Omental fat pad (tissue), 3 donors: ENCODE measurements at regions not wholly inside any gene's neighbourhood (a gene's known extent, or its start where the extent isn't known, plus 50 kb on each side); places are given as distances from the start of the nearest gene placed in this dataset.

Experiments used
- ATAC-seq: fragments of 150-250 bp; one replicate; pipeline ENCODE4 v1.9.1; 2016; ENCODE audit warnings: mild to moderate bottlenecking, moderate library complexity; ENCODE audit not compliant: low FRiP score
- DNase-seq: peaks from one replicate; pipeline ENCODE4 v3.0.0-alpha.2; 2019; ENCODE audit warnings: low spot score
- CTCF ChIP-seq, 3 donors: fragments of 450-650 bp; IDR thresholded peaks; one replicate each; pipeline ENCODE4 v1.5.1; 2016 to 2017; ENCODE audit warnings: antibody characterized with exemption in 3 of 3, mild to moderate bottlenecking in 3 of 3, moderate library complexity in 2 of 3

GRCh38 chr13:53522034-53522433 is 493.4 kb downstream of the OLFM4 start:
- no peak for DNase-seq
- ATAC-seq, result no peak

GRCh38 chr13:53537586-53537985 is 509.0 kb downstream of the OLFM4 start:
- ATAC-seq (no peak), DNase-seq (no peak)
- TF ChIP-seq CTCF (IDR thresholded peaks at IDR 0.05), result no peak

More at GRCh38 chr13:53522034-53522433, 493.4 kb downstream of the OLFM4 start:
- TF ChIP-seq CTCF (IDR thresholded peaks at IDR 0.05), result no peak

- ATAC-seq (no peak), DNase-seq (no peak)
- no peak for TF ChIP-seq CTCF (IDR thresholded peaks at IDR 0.05)
These were observed 516.8 kb downstream of the OLFM4 start for GRCh38 chr13:53545340-53545941.

- ATAC-seq (no peak), DNase-seq (no peak)
- TF ChIP-seq CTCF (IDR thresholded peaks at IDR 0.05), result no peak
These were observed 531.9 kb downstream of the OLFM4 start for GRCh38 chr13:53560556-53560955.

- TF ChIP-seq CTCF (IDR thresholded peaks at IDR 0.05), result no peak
- DNase-seq (no peak), ATAC-seq (no peak)
These were observed 533.8 kb downstream of the OLFM4 start for GRCh38 chr13:53562419-53562818.

- no peak for DNase-seq
- no peak for TF ChIP-seq CTCF (IDR thresholded peaks at IDR 0.05)
- ATAC-seq, result no peak
These were observed 539.9 kb downstream of the OLFM4 start for GRCh38 chr13:53568491-53568890.

- no peak for ATAC-seq
- no peak for TF ChIP-seq CTCF (IDR thresholded peaks at IDR 0.05)
- no peak for DNase-seq
These were observed 540.8 kb downstream of the OLFM4 start for GRCh38 chr13:53569453-53569852.
